Ectodermal cell (in vitro differentiated cells): ENCODE measurements at regions not wholly inside any gene's neighbourhood (a gene's known extent, or its start where the extent isn't known, plus 50 kb on each side); places are given as distances from the start of the nearest gene placed in this dataset.
"Not testable (repeated sequence)": the region's sequence is repeated elsewhere in the genome, so short reads cannot be mapped to it uniquely, and the experiment has no call there.

ENCODE experiments used
- H3K27ac ChIP-seq: 2 replicates; pipeline ENCODE4 v1.7.0; 2013; ENCODE audit warnings: mild to moderate bottlenecking, low read depth, low read length; ENCODE audit not compliant: insufficient read depth, poor library complexity, severe bottlenecking
- H3K27me3 ChIP-seq: 2 replicates; pipeline ENCODE4 v1.7.0; 2013; ENCODE audit warnings: mild to moderate bottlenecking, low read length; ENCODE audit not compliant: insufficient read depth, control insufficient read depth, poor library complexity, severe bottlenecking
- H3K36me3 ChIP-seq: one replicate; pipeline ENCODE4 v1.7.0; 2013; ENCODE audit warnings: low read length; ENCODE audit not compliant: control insufficient read depth, insufficient read depth
- H3K4me1 ChIP-seq: one replicate; pipeline ENCODE4 v1.7.0; 2013; ENCODE audit warnings: low read length; ENCODE audit not compliant: control insufficient read depth, insufficient read depth
- H3K4me3 ChIP-seq: 2 replicates; pipeline ENCODE4 v1.7.0; 2013; ENCODE audit warnings: low read depth, low read length, control low read depth; ENCODE audit not compliant: insufficient read depth
- H3K9me3 ChIP-seq: 2 replicates; pipeline ENCODE4 v1.7.0; 2013; ENCODE audit warnings: mild to moderate bottlenecking, low read length, moderate library complexity; ENCODE audit not compliant: control insufficient read depth
- WGBS, 2 experiments: methylation state at CpG; one replicate each; pipeline ENCODE4 v1.1.7; 2013; ENCODE audit warnings: missing lambda C conversion rate in 2 of 2; 5-methylcytosine and 5-hydroxymethylcytosine counted together

DNA sequence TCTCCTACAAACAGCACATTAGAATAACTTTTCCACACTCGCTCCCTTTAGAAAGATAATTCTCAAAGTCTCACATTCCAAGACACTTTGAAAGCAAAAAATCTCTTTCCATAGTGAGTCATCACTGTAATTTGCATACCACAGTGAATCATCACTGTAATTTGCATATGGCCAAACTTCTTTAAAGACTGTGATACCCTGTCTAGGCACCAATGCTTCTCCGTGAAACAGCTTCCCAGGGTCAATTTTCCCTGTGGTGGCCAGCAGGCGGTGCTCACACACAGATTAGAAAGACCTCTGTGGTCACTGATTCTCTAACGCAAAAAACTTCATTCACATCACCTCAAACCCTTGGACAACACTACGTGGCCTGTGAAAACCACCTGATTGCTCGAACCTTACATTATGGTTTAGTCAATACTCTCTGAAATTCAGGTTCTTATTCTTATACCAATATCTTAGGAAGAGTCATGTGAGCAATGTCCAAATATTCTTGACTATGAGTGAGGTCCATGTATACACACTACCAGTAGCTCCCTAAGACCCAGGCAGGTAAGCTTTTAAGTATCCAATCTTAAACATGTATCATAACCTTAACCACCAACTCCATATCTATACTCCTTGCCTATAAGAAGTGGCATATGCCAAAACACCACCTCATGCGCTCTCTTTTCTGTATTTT, 78.5 kb upstream of the PHACTR1 start:
- no peak overlapping the region for H3K4me3 ChIP-seq
- H3K9me3 ChIP-seq = no peaks in the 10 kb centered on the region
- no peaks in the 10 kb centered on the region for H3K36me3 ChIP-seq
- H3K4me1 ChIP-seq = no peaks in the 10 kb centered on the region
- no peaks in the 10 kb centered on the region for H3K27me3 ChIP-seq
- H3K27ac ChIP-seq = no peak overlapping the region
- WGBS, 2 experiments = 17 to 27% methylated on average over 6 to 7 of the region's 7 CpGs

GRCh38 chr6:12640438-12640837, 76.1 kb upstream of the PHACTR1 start:
- H3K9me3 ChIP-seq = no peaks in the 10 kb centered on the region
- no peaks in the 10 kb centered on the region for H3K27me3 ChIP-seq
- H3K4me3 ChIP-seq = no peak overlapping the region
- no peak overlapping the region for H3K27ac ChIP-seq
- H3K4me1 ChIP-seq = no peaks in the 10 kb centered on the region
- WGBS, 2 experiments = 90% methylated on average over 1 of the region's 1 CpG; no CpG with 5 or more reads in 1 of the 2 experiments
- H3K36me3 ChIP-seq = no peaks in the 10 kb centered on the region

DNA sequence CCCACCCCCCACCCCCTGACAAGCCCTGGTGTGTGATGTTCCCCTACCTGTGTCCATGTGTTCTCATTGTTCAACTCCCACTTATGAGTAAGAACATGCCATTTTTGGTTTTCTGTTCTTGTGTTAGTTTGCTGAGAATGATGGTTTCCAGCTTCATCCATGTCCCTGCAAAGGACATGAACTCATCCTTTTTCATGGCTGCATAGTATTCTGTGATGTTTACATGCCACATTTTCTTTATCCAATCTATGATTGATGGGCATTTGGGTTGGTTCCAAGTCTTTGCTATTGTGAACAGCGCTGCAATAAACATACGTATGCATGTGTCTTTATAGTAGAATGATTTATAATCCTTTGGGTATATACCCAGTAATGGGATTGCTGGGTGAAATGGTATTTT, 74.8 kb upstream of the PHACTR1 start:
- not testable (repeated sequence) for H3K27me3 ChIP-seq, H3K9me3 ChIP-seq, H3K27ac ChIP-seq, H3K4me1 ChIP-seq, H3K36me3 ChIP-seq, H3K4me3 ChIP-seq
- 93 to 100% methylated on average over 1 to 2 of the region's 2 CpGs for WGBS, 2 experiments

DNA sequence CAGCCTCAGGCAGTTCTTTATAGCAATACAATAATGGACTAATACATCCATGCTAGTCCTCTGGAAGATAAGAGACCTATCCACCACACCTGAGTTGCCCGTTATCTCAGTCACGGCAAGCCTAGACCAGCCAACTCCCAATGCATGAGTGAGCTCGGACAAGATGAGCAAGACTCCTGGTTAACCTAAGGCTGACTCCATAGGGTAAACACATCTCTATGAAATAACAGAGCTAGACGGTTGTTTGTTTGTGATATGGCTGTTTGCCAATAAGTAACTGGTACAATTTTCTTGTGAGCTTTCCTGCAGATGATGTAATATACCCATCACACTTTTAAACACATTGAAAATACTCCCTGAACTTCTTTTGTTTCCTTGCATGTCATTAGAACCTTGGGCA, 70.6 kb upstream of the PHACTR1 start:
- Histone ChIP-seq H3K4me3 (no peak overlapping the region), H3K4me1 (no peaks in the 10 kb centered on the region), H3K9me3 (no peaks in the 10 kb centered on the region), H3K27me3 (no peaks in the 10 kb centered on the region), H3K36me3 (no peaks in the 10 kb centered on the region), H3K27ac (no peak overlapping the region)
- WGBS, 2 experiments = 96% methylated on average over 3 of the region's 4 CpGs

DNA sequence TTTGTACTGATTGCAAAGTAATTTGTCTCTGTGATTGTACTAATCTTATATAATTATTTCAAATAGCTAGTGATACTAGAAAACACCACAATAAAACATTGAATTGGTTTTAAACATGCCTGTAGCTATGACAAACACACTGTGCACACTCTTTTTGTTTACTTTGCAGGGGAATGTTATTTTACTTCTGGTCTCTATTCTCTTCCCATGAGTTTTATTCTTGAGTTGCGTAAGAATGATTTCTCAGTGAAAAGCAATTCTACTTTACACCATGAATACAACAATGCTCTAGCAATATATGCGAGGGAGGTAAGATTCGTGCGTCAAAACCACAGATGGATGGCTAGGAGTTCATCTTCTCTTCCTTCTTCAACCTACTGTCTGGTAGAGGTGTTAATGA, 68.4 kb upstream of the PHACTR1 start:
- 94 to 100% methylated on average over 1 to 4 of the region's 4 CpGs for WGBS, 2 experiments
- no peaks in the 10 kb centered on the region for H3K4me1 ChIP-seq
- no peaks in the 10 kb centered on the region for H3K27me3 ChIP-seq
- H3K27ac ChIP-seq = no peak overlapping the region
- no peaks in the 10 kb centered on the region for H3K9me3 ChIP-seq
- H3K4me3 ChIP-seq = no peak overlapping the region
- no peaks in the 10 kb centered on the region for H3K36me3 ChIP-seq

DNA sequence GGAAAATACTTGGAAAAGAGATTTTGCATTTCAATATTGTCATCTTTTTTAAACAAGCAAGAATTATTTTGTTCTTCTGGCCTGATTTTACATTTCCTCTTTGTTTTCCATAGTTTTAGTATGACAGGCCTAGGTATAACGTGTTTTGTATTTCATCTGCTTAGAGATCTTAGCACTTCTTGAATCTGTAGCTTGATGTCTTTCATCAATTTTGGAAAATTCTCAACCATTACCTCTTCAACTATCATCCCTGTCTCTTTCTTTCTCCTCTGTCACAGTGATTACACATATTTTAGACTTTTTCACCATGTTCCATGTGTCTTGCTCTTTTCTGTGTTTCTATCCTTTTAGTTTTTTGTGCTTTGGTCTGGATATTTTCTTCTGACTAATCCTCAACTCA, 67.2 kb upstream of the PHACTR1 start:
- 89 to 94% methylated on average over 1 of the region's 1 CpG for WGBS, 2 experiments
- Histone ChIP-seq H3K27me3 (no peaks in the 10 kb centered on the region), H3K27ac (no peak overlapping the region)

GRCh38 chr6:12653486-12653885, 63.1 kb upstream of the PHACTR1 start:
- H3K36me3 ChIP-seq = no peaks in the 10 kb centered on the region
- no peaks in the 10 kb centered on the region for H3K27me3 ChIP-seq
- H3K4me3 ChIP-seq = no peak overlapping the region
- H3K9me3 ChIP-seq = no peaks in the 10 kb centered on the region
- H3K27ac ChIP-seq = no peak overlapping the region
- H3K4me1 ChIP-seq = peaks cover 4% of the 10 kb centered on the region
- 92 to 97% methylated on average over 5 of the region's 5 CpGs for WGBS, 2 experiments

More for the DNA sequence above, 67.2 kb upstream of the PHACTR1 start:
- no peak overlapping the region for H3K4me3 ChIP-seq
- no peaks in the 10 kb centered on the region for H3K4me1 ChIP-seq
- H3K36me3 ChIP-seq = no peaks in the 10 kb centered on the region
- H3K9me3 ChIP-seq = no peaks in the 10 kb centered on the region

DNA sequence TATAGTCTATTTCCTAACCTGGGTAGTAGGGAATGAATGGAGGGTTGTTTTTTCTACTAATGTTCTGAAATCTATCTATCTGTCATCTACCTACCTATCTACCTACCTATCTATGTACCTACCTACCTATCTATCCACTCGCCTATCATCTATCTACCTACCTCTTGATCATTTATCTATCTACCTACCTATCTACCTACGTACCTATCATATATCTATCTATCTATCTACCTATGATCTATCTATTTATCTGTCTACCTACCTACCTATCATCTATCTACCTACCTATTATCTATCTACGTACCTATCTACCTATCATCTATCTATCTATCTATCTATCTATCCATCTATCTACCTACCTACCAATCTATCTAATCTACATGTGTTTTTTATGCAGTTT, 62.5 kb upstream of the PHACTR1 start:
- Histone ChIP-seq H3K27me3 (no peaks in the 10 kb centered on the region), H3K9me3 (no peaks in the 10 kb centered on the region), H3K4me3 (no peak overlapping the region), H3K4me1 (peaks cover 4% of the 10 kb centered on the region), H3K36me3 (no peaks in the 10 kb centered on the region), H3K27ac (no peak overlapping the region)
- WGBS, 2 experiments = 84 to 95% methylated on average over 3 of the region's 3 CpGs

GRCh38 chr6:12654514-12654913, 62.1 kb upstream of the PHACTR1 start:
- 87 to 94% methylated on average over 3 of the region's 3 CpGs for WGBS, 2 experiments

GRCh38 chr6:12656906-12657305, 59.7 kb upstream of the PHACTR1 start:
- Histone ChIP-seq H3K4me3 (no peak overlapping the region), H3K36me3 (no peaks in the 10 kb centered on the region), H3K4me1 (peaks cover 4% of the 10 kb centered on the region), H3K27me3 (no peaks in the 10 kb centered on the region), H3K9me3 (no peaks in the 10 kb centered on the region), H3K27ac (no peak overlapping the region)
- 19 to 25% methylated on average over 3 of the region's 3 CpGs for WGBS, 2 experiments

More at GRCh38 chr6:12654514-12654913, 62.1 kb upstream of the PHACTR1 start:
- Histone ChIP-seq H3K36me3 (no peaks in the 10 kb centered on the region), H3K4me1 (peaks cover 4% of the 10 kb centered on the region), H3K27me3 (no peaks in the 10 kb centered on the region), H3K4me3 (no peak overlapping the region), H3K9me3 (no peaks in the 10 kb centered on the region), H3K27ac (no peak overlapping the region)

GRCh38 chr6:12657884-12658283, 58.7 kb upstream of the PHACTR1 start:
- Histone ChIP-seq H3K4me1 (peaks cover 4% of the 10 kb centered on the region), H3K36me3 (no peaks in the 10 kb centered on the region), H3K27me3 (no peaks in the 10 kb centered on the region), H3K27ac (no peak overlapping the region), H3K9me3 (no peaks in the 10 kb centered on the region), H3K4me3 (no peak overlapping the region)
- 100% methylated on average over 2 of the region's 2 CpGs; no CpG with 5 or more reads in 1 of the 2 experiments for WGBS, 2 experiments
